ENCODE measurements at regions not wholly inside any gene's neighbourhood (a gene's known extent, or its start where the extent isn't known, plus 50 kb on each side); places are given as distances from the start of the nearest gene placed in this dataset.

- Histone ChIP-seq H2AFZ (ENCODE audit: low read depth, low read length, poor library complexity, severe bottlenecking) (no peak overlapping the region), H3K4me3 (replicated peaks in 1 of 2; ENCODE audit: low read depth in 1 of 2, low read length in 2 of 2) (no peak overlapping the region), H3K36me3 (ENCODE audit: control insufficient read depth in 1 of 2, insufficient read depth in 2 of 2, low read length in 2 of 2) (no peaks in the 10 kb centered on the region), H3K4me1 (ENCODE audit: control insufficient read depth in 1 of 2, insufficient read depth in 2 of 2, low read length in 2 of 2) (no peaks in the 10 kb centered on the region), H3K27me3 (ENCODE audit: insufficient read depth, low read length) (no peaks in the 10 kb centered on the region), H3K79me2 (ENCODE audit: insufficient read depth, low read length) (no peaks in the 10 kb centered on the region), H3K27ac (ENCODE audit: low read depth, low read length) (no peak overlapping the region), H3K4me2 (ENCODE audit: low read length) (no peak overlapping the region), H3K9me2 (ENCODE audit: insufficient read depth) (no peaks in the 10 kb centered on the region), H3K9me3 (ENCODE audit: control insufficient read depth in 1 of 2, insufficient read depth in 1 of 2, low read depth in 1 of 2, low read length in 2 of 2) (peaks cover 0 to 7% of the 10 kb centered on the region in 2 experiments; a peak in 2 of 4 replicates), H3K9ac (ENCODE audit: low read length) (no peak overlapping the region), H4K20me1 (ENCODE audit: insufficient read depth) (no peaks in the 10 kb centered on the region)
- ChIA-PET RAD21 (ENCODE audit: low non-redundant PET in 1 of 2, low total read pairs in 2 of 2, uncharacterized antibody in 2 of 2, unreplicated experiment in 2 of 2) (no interaction called here), CTCF (no interaction called here), POLR2A (no interaction called here)
- no TSS peak for BruUV-seq (replicated peaks)
- intact Hi-C loops (cut with micrococcal nuclease), result no loop called here
- TF ChIP-seq CBX3 (IDR thresholded peaks at IDR 0.05; ENCODE audit: low read depth) (no peak), YY1 (IDR thresholded peaks at IDR 0.05; ENCODE audit: extremely low read depth, insufficient replicate concordance, low read depth, low read length) (no peak), SIN3A (IDR thresholded peaks at IDR 0.05; ENCODE audit: low read depth) (no peak), MAX (IDR thresholded peaks at IDR 0.05) (no peak), EZH2phosphoT487 (IDR thresholded peaks at IDR 0.05; ENCODE audit: borderline replicate concordance) (no peak), ZFX (IDR thresholded peaks at IDR 0.05) (no peak), RAD21 (IDR thresholded peaks at IDR 0.05; ENCODE audit: low read depth) (no peak), ATF3 (IDR thresholded peaks at IDR 0.05) (no peak), CEBPB (IDR thresholded peaks at IDR 0.05; ENCODE audit: low read depth) (no peak)
- TF ChIP-seq, protein P1, sequence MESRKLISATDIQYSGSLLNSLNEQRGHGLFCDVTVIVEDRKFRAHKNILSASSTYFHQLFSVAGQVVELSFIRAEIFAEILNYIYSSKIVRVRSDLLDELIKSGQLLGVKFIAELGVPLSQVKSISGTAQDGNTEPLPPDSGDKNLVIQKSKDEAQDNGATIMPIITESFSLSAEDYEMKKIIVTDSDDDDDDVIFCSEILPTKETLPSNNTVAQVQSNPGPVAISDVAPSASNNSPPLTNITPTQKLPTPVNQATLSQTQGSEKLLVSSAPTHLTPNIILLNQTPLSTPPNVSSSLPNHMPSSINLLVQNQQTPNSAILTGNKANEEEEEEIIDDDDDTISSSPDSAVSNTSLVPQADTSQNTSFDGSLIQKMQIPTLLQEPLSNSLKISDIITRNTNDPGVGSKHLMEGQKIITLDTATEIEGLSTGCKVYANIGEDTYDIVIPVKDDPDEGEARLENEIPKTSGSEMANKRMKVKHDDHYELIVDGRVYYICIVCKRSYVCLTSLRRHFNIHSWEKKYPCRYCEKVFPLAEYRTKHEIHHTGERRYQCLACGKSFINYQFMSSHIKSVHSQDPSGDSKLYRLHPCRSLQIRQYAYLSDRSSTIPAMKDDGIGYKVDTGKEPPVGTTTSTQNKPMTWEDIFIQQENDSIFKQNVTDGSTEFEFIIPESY (IDR thresholded peaks at IDR 0.05; ENCODE audit: extremely low read depth, insufficient replicate concordance, low read length), result no peak
- DNase-seq (ENCODE audit: low read depth, low spot score) (no peak), ATAC-seq (no peak)
Measured at GRCh38 chr9:28249424-28249823, 676.1 kb upstream of the C9orf72 start.
